ENCODE measurements at regions not wholly inside any gene's neighbourhood (a gene's known extent, or its start where the extent isn't known, plus 50 kb on each side); places are given as distances from the start of the nearest gene placed in this dataset.

GRCh38 chr13:27001705-27002104 lies 169.9 kb downstream of the USP12 start:
- no peak for TF ChIP-seq CTCF (IDR thresholded peaks at IDR 0.05)
- peaks cover 48% of the 10 kb centered on the region for H3K4me1 Mint-ChIP-seq
- no peak overlapping the region for H3K27ac Mint-ChIP-seq
- DNase-seq (no peak), ATAC-seq (ENCODE audit: low read depth) (no peak)
- H3K36me3 Mint-ChIP-seq (ENCODE audit: low read depth), result no peaks in the 10 kb centered on the region
- no peaks in the 10 kb centered on the region for H3K9me3 Mint-ChIP-seq
- H3K27me3 Mint-ChIP-seq, result peaks cover 8% of the 10 kb centered on the region
- ChIA-PET POLR2A (no interaction called here), CTCF (interaction anchor here (0.8 to 1.2 kb wide), 3 partner anchors 16 to 282 kb away, joined by 3 to 4 read pairs (median 3); no protein-coding TSS in a partner anchor)
- intact Hi-C loops (cut with micrococcal nuclease), result no loop called here
- H3K4me3 Mint-ChIP-seq, result no peak overlapping the region

- H3K9me3 Mint-ChIP-seq, result no peaks in the 10 kb centered on the region
- peaks cover 53% of the 10 kb centered on the region for H3K4me1 Mint-ChIP-seq
- no peak overlapping the region for H3K4me3 Mint-ChIP-seq
- POLR2A ChIA-PET, result no interaction called here
- H3K27ac Mint-ChIP-seq, result peak overlapping the region; percentile 4
- intact Hi-C loops (cut with micrococcal nuclease), result no loop called here
- CTCF ChIA-PET, result no interaction called here
- TF ChIP-seq CTCF (IDR thresholded peaks at IDR 0.05), result no peak
- ATAC-seq (ENCODE audit: low read depth) (no peak), DNase-seq (no peak)
- peaks cover 6% of the 10 kb centered on the region for H3K27me3 Mint-ChIP-seq
- no peaks in the 10 kb centered on the region for H3K36me3 Mint-ChIP-seq (ENCODE audit: low read depth)
Measured at GRCh38 chr13:27000686-27001085, 170.9 kb downstream of the USP12 start.

- TF ChIP-seq CTCF (IDR thresholded peaks at IDR 0.05), result no peak
- no peaks in the 10 kb centered on the region for H3K27me3 Mint-ChIP-seq
- no peak overlapping the region for H3K27ac Mint-ChIP-seq
- DNase-seq (no peak), ATAC-seq (ENCODE audit: low read depth) (no peak)
- ChIA-PET POLR2A (no interaction called here), CTCF (no interaction called here)
- intact Hi-C loops (cut with micrococcal nuclease), result no loop called here
- peaks cover 56% of the 10 kb centered on the region for H3K4me1 Mint-ChIP-seq
- H3K4me3 Mint-ChIP-seq, result no peak overlapping the region
- H3K36me3 Mint-ChIP-seq (ENCODE audit: low read depth), result no peaks in the 10 kb centered on the region
- H3K9me3 Mint-ChIP-seq, result no peaks in the 10 kb centered on the region
Measured at GRCh38 chr13:26999499-26999898, 172.1 kb downstream of the USP12 start.

- intact Hi-C loops (cut with micrococcal nuclease), result no loop called here
- Mint-ChIP-seq H3K27me3 (no peaks in the 10 kb centered on the region), H3K36me3 (ENCODE audit: low read depth) (no peaks in the 10 kb centered on the region), H3K4me1 (peaks cover 56% of the 10 kb centered on the region), H3K27ac (no peak overlapping the region), H3K4me3 (peak overlapping the region; percentile 62), H3K9me3 (no peaks in the 10 kb centered on the region)
- ChIA-PET CTCF (no interaction called here), POLR2A (interaction anchor here (1.3 kb wide), 1 partner anchor 172 kb away, joined by 6 read pairs; no protein-coding TSS in a partner anchor)
- TF ChIP-seq CTCF (IDR thresholded peaks at IDR 0.05), result no peak
- no peak for ATAC-seq (ENCODE audit: low read depth)
- no peak for DNase-seq
Measured at GRCh38 chr13:26998292-26998691, 173.3 kb downstream of the USP12 start.

GRCh38 chr13:26996965-26997752 lies 174.5 kb downstream of the USP12 start:
- Mint-ChIP-seq H3K27me3 (no peaks in the 10 kb centered on the region), H3K27ac (peak overlapping the region; percentile 21), H3K36me3 (ENCODE audit: low read depth) (no peaks in the 10 kb centered on the region), H3K9me3 (no peaks in the 10 kb centered on the region), H3K4me3 (peak overlapping the region; percentile 49), H3K4me1 (peaks cover 56% of the 10 kb centered on the region)
- intact Hi-C loops (cut with micrococcal nuclease), result no loop called here
- POLR2A ChIA-PET, result interaction anchor here (0.6 to 1.3 kb wide), 10 partner anchors 9 to 859 kb away, joined by 3 to 9 read pairs (median 5); partner anchors contain the start of gene RASL11A
- CTCF ChIA-PET, result interaction anchor here (1.2 to 1.3 kb wide), 3 partner anchors 9 to 342 kb away, joined by 3 to 7 read pairs (median 3); no protein-coding TSS in a partner anchor
- DNase-seq (no peak), ATAC-seq (ENCODE audit: low read depth) (peak; percentile 83)
- TF ChIP-seq CTCF (IDR thresholded peaks at IDR 0.05), result no peak
